AG04449 (cell line): ENCODE measurements at regions not wholly inside any gene's neighbourhood (a gene's known extent, or its start where the extent isn't known, plus 50 kb on each side); places are given as distances from the start of the nearest gene placed in this dataset.
"Not testable (repeated sequence)": the region's sequence is repeated elsewhere in the genome, so short reads cannot be mapped to it uniquely, and the experiment has no call there.

Experiments used
- CTCF ChIA-PET: fragments of 350-600 bp; formaldehyde crosslinking; extraction: SDS; loops from one replicate; lab custom pipeline; 2021; ENCODE audit warnings: antibody characterized with exemption; lab: Yijun Ruan, JAX
- POLR2A ChIA-PET: fragments of 400-600, 350-600 bp; formaldehyde crosslinking; extraction: SDS; loops from one replicate; lab custom pipeline; 2020; ENCODE audit warnings: antibody characterized with exemption, inconsistent platforms; lab: Yijun Ruan, JAX
- DNase-seq: peaks from one replicate; pipeline ENCODE4 v3.0.0-alpha.2; 2010; ENCODE audit warnings: low read depth, low spot score
- H3K4me3 ChIP-seq: 2 replicates; pipeline ENCODE4 v1.5.1; 2011; ENCODE audit warnings: low read depth, mild to moderate bottlenecking, control low read depth, low read length
- CTCF ChIP-seq: IDR thresholded peaks from one replicate; pipeline ENCODE4 v1.5.1; 2011; ENCODE audit warnings: mild to moderate bottlenecking, moderate library complexity, low read length, control low read depth, inconsistent platforms; ENCODE audit not compliant: insufficient read depth; ENCODE audit errors: missing control alignments

DNA sequence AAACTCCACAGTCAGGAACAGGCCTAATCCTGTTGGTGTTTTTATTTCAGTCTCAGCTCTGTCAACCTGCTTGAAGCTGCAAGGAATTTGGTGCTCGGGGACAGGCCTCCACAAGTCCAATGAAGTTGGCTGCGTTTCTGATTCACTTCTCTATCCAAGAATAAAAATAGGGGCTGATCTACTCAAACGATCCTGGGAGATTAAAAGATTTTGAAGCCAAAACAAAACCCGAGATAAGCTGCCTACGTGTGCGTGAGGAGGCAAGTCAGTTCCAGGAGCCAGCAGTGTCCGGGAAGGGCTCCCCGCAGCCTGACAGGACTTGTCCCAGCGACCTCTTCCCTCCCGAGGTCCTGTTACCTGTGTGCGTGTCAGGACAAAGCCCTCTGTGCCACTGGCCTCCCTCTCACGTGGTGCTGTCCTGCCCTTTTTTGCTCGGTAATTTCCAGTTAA lies 98.0 kb downstream of the ETS2 start:
- TF ChIP-seq CTCF = no peak
- no peak overlapping the region for H3K4me3 ChIP-seq
- ChIA-PET POLR2A (no interaction called here), CTCF (no interaction called here)
- no peak for DNase-seq

DNA sequence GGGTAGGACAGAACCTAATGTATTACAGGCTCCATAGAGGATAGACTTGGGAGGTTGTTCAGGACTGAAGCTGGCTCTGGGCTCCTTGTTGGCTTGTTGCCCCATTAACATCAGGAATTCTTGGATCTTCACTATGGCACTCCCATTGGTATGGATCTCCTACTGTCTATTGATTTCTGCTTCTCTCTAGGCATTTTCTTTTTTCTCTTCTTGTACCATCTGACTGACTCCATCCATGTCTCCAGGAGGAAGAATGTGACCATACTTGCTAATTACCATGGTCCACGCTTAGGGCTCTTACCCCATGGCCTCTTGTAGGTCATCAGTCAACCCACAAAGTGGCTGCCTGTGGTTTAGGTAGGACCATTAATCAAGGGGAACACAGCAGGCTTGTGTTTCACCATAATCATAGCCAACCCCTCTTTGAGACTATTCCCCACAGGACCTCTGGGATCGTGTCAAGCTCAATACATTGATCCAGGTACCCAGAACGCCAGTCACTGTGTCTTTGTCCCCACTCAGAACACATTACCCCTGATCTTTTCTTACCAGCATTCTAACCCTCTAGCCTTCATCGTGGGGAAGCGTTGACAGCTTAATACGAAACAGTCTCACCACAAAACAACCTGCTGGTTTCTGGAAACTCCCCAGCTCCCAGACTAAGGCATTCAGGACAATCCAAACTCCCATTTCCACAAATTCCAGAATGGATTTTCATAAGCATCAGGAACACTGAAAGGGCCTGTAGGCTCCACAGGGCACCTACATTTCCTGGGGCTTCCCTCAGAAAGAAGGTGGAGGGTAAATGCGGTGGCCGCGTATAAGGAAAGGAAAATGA lies 97.1 kb downstream of the ETS2 start:
- ChIA-PET CTCF (interaction anchor here (1.2 kb wide), 1 partner anchor 13 kb away, joined by 4 read pairs; no protein-coding TSS in a partner anchor), POLR2A (no interaction called here)
- no peak overlapping the region for H3K4me3 ChIP-seq
- no peak for DNase-seq
- no peak for TF ChIP-seq CTCF

DNA sequence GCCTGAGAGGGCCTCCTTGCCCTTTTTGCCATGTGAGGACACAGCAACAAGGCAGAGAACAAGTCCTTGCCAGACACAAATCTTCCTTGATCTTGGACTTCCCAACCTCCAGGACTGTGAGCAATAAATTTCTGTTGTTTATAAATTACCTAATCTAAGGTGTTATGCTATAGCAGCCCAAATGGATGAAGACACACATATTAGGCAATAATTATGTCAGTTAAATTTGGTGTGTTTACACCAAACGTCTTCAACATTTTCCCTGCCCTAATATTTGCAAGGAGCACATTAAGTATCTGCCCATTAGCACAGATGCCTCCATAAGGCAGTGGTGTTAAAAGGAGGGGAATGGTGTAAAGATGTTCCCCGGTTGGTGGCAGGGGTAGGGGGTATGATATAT lies 94.8 kb downstream of the ETS2 start:
- ChIA-PET POLR2A (no interaction called here), CTCF (no interaction called here)
- no peak overlapping the region for H3K4me3 ChIP-seq
- DNase-seq = no peak
- TF ChIP-seq CTCF = no peak

DNA sequence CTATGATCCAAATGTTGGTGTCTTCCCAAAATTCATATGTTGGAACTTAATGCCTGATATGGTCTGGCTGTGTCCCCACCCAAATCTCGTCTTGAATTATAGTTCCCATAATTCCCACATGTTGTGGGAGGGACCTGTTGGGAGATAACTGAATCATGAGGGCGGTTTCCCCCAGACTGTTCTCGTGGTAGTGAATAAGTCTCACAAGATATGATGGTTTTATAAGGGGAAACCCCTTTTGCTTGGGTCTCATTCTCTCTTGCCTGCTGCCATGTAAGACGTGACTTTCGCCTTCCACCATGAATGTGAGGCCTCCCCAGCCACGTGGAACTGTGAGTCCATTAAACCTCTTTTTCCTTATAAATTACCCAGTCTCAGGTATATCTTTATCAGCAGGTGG lies 94.3 kb downstream of the ETS2 start:
- POLR2A ChIA-PET, DNase-seq, H3K4me3 ChIP-seq, CTCF ChIA-PET: not testable (repeated sequence)

GRCh38 chr21:38899277-38899947 lies 93.7 kb downstream of the ETS2 start:
- DNase-seq = no peak
- POLR2A ChIA-PET = no interaction called here
- CTCF ChIA-PET = no interaction called here
- TF ChIP-seq CTCF = no peak
- no peak overlapping the region for H3K4me3 ChIP-seq

DNA sequence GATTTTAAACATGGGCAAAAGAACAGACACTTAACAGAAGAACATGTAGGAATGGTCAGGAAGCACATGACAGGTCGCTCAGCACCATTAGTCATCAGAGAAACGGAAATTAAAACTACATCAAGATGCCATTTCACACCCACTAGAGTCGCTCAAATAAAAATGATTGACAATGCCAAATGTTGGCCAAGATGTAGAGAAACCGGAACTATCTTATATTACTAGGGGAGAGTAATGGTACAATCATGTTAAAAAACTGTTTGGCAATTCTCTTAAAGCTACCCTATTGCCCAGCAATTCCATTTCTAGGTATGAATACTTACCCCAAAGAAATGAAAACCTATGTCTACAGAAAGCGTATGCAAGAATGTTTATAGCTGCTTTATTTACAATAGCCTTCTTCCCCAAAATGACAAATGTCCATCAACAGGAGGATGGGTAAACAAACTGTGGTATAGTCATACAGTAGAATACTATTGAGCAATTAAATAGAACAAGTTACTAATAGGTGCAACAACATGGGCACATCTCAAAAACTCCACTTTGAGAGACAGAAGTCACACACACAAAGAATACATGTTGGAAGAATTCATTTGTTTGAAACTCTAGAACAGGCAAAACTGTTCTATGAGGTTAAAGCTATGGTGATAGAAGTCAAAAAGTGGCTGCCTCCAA lies 92.8 kb downstream of the ETS2 start:
- no peak overlapping the region for H3K4me3 ChIP-seq
- no peak for DNase-seq
- ChIA-PET POLR2A (no interaction called here), CTCF (no interaction called here)
- TF ChIP-seq CTCF = no peak
